T47D (cell line): ENCODE measurements at regions not wholly inside any gene's neighbourhood (a gene's known extent, or its start where the extent isn't known, plus 50 kb on each side); places are given as distances from the start of the nearest gene placed in this dataset.
"Not testable (repeated sequence)": the region's sequence is repeated elsewhere in the genome, so short reads cannot be mapped to it uniquely, and the experiment has no call there.

Experiments used
- DNase-seq, 2 experiments: peaks; one replicate each; pipeline versions ENCODE4 v3.0.0 to v3.0.0-alpha.2; 2011 to 2012; ENCODE audit warnings: low read depth in 1 of 2, low spot score in 1 of 2
- JUND ChIP-seq: IDR thresholded peaks from 2 replicates; pipeline ENCODE4 v1.6.1; 2012; ENCODE audit warnings: low read depth
- in situ Hi-C: cut with HindIII; loops from 2 replicates; pipeline ENCODE4 v1.10.0; 2016; ENCODE audit warnings: low sequenced_read_pairs, low pct_unique_long_range_greater_than_20kb

DNA sequence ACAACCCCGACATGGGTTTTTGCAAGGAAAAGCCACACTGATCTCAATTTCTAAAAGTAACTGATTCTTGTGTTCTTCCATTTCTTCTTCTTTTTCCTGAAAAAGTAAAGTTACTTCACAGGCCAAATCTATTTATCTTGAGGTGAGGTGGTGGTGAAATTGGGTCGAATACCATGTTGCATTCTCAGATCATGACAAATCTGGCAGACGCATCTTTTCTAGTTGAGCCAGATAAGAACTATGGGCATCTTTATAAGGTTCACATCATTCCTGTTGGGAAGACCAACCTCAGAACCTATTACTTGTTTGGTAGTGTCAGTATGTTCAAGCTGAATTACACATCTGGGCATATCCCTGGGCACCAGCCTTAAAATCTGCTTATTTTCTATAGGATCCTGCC, 78.6 kb upstream of the USP25 start:
- DNase-seq = no peak
- TF ChIP-seq JUND = no peak
- in situ Hi-C loops = no loop called here

DNA sequence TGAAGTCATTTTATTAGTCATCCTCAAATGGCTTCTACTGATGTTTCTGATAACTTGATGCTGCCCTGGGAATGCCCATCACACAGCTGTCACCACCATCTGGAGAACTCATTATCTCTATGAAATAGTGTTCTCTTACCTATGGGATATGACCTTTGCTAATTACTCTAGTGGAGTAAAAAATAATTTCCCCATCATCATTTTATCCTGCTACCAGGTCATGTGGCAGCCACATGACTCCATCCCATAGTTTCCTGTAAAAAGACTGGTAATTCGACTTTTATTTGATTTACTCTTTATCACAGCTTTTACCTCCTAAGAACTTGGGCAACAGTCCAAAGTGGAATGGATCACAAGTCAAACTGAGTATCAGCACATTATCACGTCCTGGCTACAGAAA, 76.1 kb upstream of the USP25 start:
- DNase-seq = no peak
- no peak for TF ChIP-seq JUND
- in situ Hi-C loops = no loop called here

DNA sequence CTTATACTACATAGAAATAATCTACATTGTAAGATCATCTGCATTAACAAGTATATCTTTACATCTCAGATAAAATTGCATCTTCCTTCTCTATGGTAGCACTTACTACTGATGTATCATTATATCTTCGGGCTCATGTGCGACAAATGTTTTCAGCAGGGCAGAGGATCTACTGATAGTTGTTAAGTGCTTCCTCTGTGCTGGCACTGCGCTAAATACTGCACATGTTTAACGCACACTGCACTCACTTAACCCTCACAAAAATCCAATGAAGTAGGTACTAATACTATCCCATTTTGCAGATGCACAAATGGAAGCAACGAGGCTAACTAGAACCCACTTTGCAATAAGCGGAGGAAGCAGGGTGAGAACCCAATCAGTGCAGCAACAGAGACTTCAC, 75.6 kb upstream of the USP25 start:
- in situ Hi-C loops = no loop called here
- no peak for TF ChIP-seq JUND
- no peak for DNase-seq

DNA sequence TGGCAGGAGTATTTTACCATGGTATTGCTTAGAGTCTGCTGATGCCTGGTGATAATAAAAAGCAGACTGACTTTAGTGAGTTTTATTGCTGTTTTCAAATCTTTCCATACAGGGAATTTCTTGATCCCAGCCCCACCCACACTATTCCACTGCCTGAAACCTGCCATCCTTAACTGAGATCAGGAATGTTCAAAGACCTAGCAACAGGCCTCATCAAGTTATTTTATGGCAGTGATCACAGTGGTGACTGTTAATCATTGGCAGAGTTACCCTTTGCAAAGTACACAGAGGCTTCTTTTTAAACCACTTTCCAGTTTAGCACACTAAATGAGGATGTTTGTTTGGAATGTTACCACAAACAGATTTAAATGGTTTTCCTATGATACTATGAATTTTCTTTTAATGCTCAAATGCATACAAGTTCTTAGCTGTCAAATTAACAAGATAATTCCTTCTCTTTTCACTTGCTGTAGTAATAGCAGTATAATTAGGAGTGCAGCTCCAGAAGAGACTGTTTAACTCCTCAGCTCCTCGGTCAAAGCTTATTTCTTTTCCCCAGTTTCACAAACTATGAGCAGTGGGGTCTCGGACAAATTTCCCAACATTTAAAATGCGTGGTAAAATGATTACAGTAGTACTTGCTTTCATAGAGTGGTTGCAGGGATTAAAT, 69.9 kb upstream of the USP25 start:
- in situ Hi-C loops = no loop called here
- no peak for DNase-seq

DNA sequence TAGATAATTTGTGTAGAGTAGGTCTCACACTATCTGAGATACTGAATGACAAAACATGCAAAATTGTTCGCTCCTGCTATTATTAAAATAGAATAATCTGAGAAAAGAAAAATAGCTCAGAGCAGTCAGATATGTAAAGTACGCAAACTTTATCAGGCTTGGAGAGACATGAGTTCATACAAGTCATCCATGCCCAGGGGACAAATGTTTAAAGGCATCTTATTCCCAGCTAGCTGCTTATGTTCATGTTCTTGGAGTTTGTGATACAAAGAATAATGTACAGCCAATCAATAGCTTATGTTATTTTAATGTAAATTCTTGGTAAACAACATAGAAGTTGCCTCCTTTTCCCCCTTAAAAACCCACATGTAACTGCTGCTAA, 69.4 kb upstream of the USP25 start:
- no peak for DNase-seq
- in situ Hi-C loops = no loop called here
- TF ChIP-seq JUND = no peak

More for the DNA sequence above, 69.9 kb upstream of the USP25 start:
- no peak for TF ChIP-seq JUND

DNA sequence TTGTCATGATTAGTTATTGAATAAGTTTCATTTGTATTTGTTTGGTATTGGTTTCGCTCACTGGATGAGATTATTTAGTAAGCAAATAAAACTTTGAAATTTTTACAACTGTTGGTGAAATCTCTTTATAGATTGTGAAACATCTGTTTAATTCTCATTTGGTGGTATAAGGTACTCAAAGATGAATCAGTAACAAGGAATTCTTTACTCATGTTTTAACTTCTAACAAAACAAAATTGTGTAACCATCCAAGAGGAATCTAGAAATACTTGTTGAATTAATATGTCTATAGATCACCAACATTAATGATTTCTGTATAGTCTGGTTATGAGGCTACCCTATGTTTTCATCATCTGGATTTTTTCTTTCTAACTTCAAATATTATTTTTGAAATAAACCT, 62.8 kb upstream of the USP25 start:
- DNase-seq = no peak
- in situ Hi-C loops = no loop called here
- TF ChIP-seq JUND = no peak

DNA sequence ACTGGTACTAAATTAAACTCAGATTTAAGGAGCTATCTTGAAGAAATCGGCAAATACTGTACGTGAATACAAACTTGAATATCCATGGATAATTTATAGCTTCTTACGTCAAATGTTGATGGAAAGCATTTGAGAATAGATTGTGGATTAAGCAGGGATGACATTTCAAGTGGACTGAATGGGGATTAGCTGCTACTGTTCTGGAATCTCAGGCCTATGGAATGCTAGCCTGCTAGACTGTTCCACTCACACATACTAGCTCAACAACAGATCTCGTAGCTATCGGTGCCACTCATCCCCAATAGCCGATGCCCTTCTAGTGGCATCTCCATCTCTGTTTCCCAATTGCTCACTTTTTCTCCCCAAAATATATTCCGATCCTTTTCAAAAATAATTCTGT, 62.0 kb upstream of the USP25 start:
- no peak for TF ChIP-seq JUND
- DNase-seq = no peak
- in situ Hi-C loops = no loop called here

DNA sequence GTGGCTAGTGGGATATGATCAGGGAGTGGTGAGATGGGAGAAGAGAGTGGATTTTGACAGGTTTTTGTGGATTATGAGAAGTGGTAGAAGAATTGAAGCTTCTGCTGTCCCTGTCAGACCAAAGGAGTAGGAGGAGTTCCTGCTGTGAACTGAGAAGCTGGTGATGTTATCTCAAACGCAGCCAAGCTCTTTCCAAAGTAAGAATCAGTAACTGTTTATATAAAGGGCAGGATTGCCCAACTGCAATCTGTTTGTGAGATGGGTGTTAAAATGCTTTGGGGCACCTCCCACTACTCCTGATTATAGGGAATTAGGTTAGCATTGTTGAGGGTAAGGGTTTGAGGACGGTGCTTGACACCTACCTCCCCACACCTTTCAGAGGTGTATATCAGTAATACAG, 60.5 kb upstream of the USP25 start:
- DNase-seq = no peak
- no peak for TF ChIP-seq JUND
- in situ Hi-C loops = no loop called here

DNA sequence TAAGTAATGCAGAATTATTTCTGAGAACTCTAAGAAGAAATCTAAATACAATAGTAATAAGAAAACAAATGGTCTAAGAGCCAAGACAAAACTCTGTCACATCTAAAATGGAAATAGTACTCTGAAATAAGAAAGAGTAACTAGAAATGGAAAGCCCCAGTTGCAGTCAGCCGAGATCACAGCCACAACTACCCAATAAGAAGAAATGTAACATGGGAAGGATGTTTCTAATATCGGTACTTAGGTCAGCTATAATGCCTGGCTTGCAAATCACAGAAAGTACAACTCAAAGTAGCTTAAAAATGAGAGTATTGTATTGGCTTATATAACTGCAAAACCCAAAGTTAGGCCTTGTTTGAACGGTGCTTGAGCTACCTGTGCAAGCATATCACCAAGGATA, 58.6 kb upstream of the USP25 start:
- in situ Hi-C loops = no loop called here
- TF ChIP-seq JUND = no peak
- no peak for DNase-seq

DNA sequence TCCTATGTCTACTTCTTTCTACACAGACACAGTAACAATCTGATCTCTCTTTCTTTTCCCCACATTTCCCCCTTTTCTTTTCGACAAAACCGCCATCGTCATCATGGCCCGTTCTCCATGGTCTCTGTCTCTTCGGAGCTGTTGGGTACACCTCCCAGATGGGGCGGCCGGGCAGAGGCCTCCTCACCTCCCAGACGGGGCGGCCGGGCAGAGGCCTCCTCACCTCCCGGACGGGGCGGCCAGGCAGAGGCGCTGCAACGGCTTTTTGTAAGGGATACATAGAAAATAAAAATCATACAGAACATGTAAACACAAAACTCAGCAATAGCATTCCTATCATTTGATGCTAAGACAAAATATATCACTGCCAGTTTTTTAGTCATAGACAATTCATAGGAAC, 57.2 kb upstream of the USP25 start:
- DNase-seq, in situ Hi-C loops: not testable (repeated sequence)

DNA sequence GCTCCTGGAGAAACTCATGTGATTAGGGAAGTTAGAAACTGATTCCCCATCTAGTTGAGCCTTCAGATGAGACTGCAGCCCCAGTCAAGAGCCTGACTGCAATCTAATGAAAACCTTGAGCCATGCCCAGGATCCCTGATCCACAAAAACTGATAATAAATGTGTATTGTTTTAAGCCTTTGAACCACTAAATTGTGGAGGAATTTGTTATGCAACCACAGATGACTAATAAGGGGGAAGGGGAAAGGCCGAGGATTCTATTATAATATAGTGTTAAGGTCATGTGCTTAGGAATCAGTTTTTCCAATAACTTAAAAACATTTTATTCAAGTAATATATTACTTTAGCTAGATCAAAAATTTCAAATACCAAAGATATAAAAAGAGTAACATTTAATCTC, 52.8 kb upstream of the USP25 start:
- in situ Hi-C loops = no loop called here
- no peak for DNase-seq
- no peak for TF ChIP-seq JUND

DNA sequence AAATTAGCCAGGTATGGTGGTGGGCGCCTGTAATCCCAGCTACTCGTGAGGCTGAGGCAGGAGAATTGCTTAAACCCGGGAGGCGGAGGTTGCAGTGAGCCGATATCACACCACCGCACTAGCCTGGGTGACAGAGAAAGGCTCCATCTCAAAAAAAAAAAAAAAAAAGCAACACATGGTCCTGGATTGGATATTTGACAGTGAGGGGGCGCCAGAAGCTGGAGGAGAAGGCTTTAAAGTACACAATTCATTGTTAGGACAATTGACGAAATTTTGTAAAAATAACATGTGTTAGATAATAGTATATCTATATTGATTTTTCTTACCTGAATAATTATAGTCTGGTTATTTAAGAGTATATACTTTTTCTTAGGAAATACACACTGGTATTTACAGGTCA, 50.2 kb upstream of the USP25 start:
- no peak for TF ChIP-seq JUND
- DNase-seq = no peak
- in situ Hi-C loops = no loop called here
